ENCODE measurements at regions not wholly inside any gene's neighbourhood (a gene's known extent, or its start where the extent isn't known, plus 50 kb on each side); places are given as distances from the start of the nearest gene placed in this dataset.

- TF ChIP-seq ZNF565 (CRISPR knock-in tag; conservative IDR thresholded peaks at IDR 0.05; ENCODE audit: low read depth) (no peak), GLIS3 (CRISPR knock-in tag; IDR thresholded peaks at IDR 0.05) (no peak), BACH2 (CRISPR knock-in tag; IDR thresholded peaks at IDR 0.05; ENCODE audit: borderline replicate concordance) (no peak)
- TF ChIP-seq, protein P1, sequence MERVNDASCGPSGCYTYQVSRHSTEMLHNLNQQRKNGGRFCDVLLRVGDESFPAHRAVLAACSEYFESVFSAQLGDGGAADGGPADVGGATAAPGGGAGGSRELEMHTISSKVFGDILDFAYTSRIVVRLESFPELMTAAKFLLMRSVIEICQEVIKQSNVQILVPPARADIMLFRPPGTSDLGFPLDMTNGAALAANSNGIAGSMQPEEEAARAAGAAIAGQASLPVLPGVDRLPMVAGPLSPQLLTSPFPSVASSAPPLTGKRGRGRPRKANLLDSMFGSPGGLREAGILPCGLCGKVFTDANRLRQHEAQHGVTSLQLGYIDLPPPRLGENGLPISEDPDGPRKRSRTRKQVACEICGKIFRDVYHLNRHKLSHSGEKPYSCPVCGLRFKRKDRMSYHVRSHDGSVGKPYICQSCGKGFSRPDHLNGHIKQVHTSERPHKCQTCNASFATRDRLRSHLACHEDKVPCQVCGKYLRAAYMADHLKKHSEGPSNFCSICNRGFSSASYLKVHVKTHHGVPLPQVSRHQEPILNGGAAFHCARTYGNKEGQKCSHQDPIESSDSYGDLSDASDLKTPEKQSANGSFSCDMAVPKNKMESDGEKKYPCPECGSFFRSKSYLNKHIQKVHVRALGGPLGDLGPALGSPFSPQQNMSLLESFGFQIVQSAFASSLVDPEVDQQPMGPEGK (CRISPR knock-in tag; IDR thresholded peaks at IDR 0.05; ENCODE audit: borderline replicate concordance): no peak
Observed at GRCh38 chr2:6645672-6646071, 220.0 kb downstream of the CMPK2 start (continued).

- ATAC-seq: no peak
- TF ChIP-seq TOX (CRISPR knock-in tag; IDR thresholded peaks at IDR 0.05; ENCODE audit: borderline replicate concordance): no peak
- no peak for TF ChIP-seq OSR1 (CRISPR knock-in tag; IDR thresholded peaks at IDR 0.05)
- no peak for TF ChIP-seq ARNTL (CRISPR knock-in tag; IDR thresholded peaks at IDR 0.05; ENCODE audit: borderline replicate concordance, low read depth)
- TF ChIP-seq SNAI2 (CRISPR knock-in tag; IDR thresholded peaks at IDR 0.05): no peak
- no peak for TF ChIP-seq GLIS3 (CRISPR knock-in tag; IDR thresholded peaks at IDR 0.05)
- TF ChIP-seq ZFP30 (CRISPR knock-in tag; IDR thresholded peaks at IDR 0.05): no peak
- no peak for TF ChIP-seq ZNF565 (CRISPR knock-in tag; conservative IDR thresholded peaks at IDR 0.05; ENCODE audit: low read depth)
Observed at GRCh38 chr2:6647046-6647445, 218.7 kb downstream of the CMPK2 start.

DNA sequence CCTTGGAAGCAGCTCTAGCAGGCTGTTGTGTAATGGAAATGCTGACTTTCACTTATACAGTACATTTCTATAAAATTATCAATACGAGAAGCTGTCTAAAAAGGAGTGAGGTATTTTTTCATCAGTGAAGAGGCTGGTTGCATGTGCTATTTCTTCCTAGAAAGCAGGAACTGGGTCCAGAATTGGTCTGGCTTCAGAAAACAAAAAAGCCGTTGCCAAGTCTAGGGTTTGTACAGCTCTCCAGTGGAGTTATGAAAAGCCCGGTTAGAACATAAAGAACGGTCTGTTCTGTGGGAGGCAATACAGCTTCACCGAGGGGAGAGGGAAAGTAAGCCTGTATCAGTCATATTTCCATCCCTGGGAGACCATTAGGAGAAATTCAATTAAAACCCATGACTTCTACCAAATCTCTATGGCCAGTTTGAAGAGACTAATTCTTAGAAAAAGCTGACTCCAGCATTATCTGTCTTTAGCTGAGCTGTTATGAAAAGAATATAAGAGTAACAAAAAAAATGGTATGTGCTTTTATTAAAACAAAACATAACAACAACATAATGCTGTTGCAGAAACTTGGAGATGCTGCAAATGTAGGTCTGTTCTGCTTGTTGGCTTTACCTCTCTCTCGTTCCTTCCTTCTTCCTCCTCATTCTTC, 217.0 kb downstream of the CMPK2 start:
- no peak for ATAC-seq

More for the DNA sequence above, 217.0 kb downstream of the CMPK2 start:
- TF ChIP-seq CSDC2 (CRISPR knock-in tag; IDR thresholded peaks at IDR 0.05) (no peak), ZFP3 (CRISPR knock-in tag; IDR thresholded peaks at IDR 0.05) (no peak), PPARA (CRISPR knock-in tag; IDR thresholded peaks at IDR 0.05; ENCODE audit: borderline replicate concordance) (no peak), ZFP30 (CRISPR knock-in tag; IDR thresholded peaks at IDR 0.05) (no peak), TOX (CRISPR knock-in tag; IDR thresholded peaks at IDR 0.05; ENCODE audit: borderline replicate concordance) (no peak), ISL1 (CRISPR knock-in tag; IDR thresholded peaks at IDR 0.05) (no peak), ARNTL (CRISPR knock-in tag; IDR thresholded peaks at IDR 0.05; ENCODE audit: borderline replicate concordance, low read depth) (no peak), ESRRG (CRISPR knock-in tag; IDR thresholded peaks at IDR 0.05) (no peak), ZNF565 (CRISPR knock-in tag; conservative IDR thresholded peaks at IDR 0.05; ENCODE audit: low read depth) (no peak), ZC3H10 (CRISPR knock-in tag; IDR thresholded peaks at IDR 0.05) (no peak), TCF4 (CRISPR knock-in tag; IDR thresholded peaks at IDR 0.05; ENCODE audit: borderline replicate concordance) (no peak), SNAI2 (CRISPR knock-in tag; IDR thresholded peaks at IDR 0.05) (no peak), GLIS3 (CRISPR knock-in tag; IDR thresholded peaks at IDR 0.05) (no peak), ZNF8 (CRISPR knock-in tag; IDR thresholded peaks at IDR 0.05) (no peak)
- TF ChIP-seq, protein P2, sequence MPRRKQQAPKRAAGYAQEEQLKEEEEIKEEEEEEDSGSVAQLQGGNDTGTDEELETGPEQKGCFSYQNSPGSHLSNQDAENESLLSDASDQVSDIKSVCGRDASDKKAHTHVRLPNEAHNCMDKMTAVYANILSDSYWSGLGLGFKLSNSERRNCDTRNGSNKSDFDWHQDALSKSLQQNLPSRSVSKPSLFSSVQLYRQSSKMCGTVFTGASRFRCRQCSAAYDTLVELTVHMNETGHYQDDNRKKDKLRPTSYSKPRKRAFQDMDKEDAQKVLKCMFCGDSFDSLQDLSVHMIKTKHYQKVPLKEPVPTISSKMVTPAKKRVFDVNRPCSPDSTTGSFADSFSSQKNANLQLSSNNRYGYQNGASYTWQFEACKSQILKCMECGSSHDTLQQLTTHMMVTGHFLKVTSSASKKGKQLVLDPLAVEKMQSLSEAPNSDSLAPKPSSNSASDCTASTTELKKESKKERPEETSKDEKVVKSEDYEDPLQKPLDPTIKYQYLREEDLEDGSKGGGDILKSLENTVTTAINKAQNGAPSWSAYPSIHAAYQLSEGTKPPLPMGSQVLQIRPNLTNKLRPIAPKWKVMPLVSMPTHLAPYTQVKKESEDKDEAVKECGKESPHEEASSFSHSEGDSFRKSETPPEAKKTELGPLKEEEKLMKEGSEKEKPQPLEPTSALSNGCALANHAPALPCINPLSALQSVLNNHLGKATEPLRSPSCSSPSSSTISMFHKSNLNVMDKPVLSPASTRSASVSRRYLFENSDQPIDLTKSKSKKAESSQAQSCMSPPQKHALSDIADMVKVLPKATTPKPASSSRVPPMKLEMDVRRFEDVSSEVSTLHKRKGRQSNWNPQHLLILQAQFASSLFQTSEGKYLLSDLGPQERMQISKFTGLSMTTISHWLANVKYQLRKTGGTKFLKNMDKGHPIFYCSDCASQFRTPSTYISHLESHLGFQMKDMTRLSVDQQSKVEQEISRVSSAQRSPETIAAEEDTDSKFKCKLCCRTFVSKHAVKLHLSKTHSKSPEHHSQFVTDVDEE (CRISPR knock-in tag; IDR thresholded peaks at IDR 0.05): no peak
- TF ChIP-seq, protein P1 (CRISPR knock-in tag; IDR thresholded peaks at IDR 0.05; ENCODE audit: borderline replicate concordance): no peak
- TF ChIP-seq, protein P3, sequence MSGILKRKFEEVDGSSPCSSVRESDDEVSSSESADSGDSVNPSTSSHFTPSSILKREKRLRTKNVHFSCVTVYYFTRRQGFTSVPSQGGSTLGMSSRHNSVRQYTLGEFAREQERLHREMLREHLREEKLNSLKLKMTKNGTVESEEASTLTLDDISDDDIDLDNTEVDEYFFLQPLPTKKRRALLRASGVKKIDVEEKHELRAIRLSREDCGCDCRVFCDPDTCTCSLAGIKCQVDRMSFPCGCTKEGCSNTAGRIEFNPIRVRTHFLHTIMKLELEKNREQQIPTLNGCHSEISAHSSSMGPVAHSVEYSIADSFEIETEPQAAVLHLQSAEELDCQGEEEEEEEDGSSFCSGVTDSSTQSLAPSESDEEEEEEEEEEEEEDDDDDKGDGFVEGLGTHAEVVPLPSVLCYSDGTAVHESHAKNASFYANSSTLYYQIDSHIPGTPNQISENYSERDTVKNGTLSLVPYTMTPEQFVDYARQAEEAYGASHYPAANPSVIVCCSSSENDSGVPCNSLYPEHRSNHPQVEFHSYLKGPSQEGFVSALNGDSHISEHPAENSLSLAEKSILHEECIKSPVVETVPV (CRISPR knock-in tag; IDR thresholded peaks at IDR 0.05): no peak
- TF ChIP-seq, protein P4, sequence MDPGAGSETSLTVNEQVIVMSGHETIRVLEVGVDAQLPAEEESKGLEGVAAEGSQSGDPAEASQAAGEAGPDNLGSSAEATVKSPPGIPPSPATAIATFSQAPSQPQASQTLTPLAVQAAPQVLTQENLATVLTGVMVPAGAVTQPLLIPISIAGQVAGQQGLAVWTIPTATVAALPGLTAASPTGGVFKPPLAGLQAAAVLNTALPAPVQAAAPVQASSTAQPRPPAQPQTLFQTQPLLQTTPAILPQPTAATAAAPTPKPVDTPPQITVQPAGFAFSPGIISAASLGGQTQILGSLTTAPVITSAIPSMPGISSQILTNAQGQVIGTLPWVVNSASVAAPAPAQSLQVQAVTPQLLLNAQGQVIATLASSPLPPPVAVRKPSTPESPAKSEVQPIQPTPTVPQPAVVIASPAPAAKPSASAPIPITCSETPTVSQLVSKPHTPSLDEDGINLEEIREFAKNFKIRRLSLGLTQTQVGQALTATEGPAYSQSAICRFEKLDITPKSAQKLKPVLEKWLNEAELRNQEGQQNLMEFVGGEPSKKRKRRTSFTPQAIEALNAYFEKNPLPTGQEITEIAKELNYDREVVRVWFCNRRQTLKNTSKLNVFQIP (CRISPR knock-in tag; IDR thresholded peaks at IDR 0.05; ENCODE audit: borderline replicate concordance, low read depth): no peak

All from SK-N-SH treated with all-trans-retinoic acid at 6 μM for 48 hours (cell line).